Renal cortex interstitium (tissue), 11 donors: ENCODE measurements at regions not wholly inside any gene's neighbourhood (a gene's known extent, or its start where the extent isn't known, plus 50 kb on each side); places are given as distances from the start of the nearest gene placed in this dataset.

ENCODE experiments used
- DNase-seq, 11 donors: peaks; one replicate each; pipeline ENCODE4 v3.0.0-alpha.2; 2013; ENCODE audit warnings: low read depth in 9 of 11, low spot score in 4 of 11; ENCODE audit errors: extremely low read depth in 1 of 11

DNA sequence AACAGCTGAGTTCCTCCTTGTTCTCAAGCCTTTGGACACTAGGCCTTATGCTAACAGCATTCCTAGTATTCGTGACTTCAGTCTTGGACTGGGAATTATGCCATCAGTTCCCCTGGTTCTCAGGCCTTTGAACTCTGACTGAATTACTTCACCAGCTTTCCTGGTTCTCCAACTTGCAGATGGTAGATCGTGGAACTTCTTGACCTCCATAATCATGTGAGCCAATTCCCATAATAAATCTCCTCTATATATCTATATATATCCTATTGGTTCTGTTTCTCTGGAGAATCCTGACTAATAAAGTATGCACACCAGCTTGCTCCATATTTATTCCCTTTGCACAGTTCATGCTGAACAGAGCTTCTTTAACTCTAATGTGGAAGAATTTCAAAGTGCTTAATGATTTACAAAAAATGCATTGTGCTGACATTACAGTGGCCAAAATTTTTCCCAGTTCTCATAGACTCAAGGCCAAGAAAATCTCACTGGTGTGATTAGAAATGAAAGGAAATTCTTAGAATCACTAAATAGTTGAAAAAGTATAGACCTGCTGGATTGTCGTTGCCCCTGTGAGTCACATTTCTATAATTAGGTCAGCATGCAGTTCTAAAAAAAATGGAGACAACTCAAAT is 462.9 kb upstream of the ADAMTS5 start:
- no peak for DNase-seq

GRCh38 chr21:27426196-27426595 is 459.3 kb upstream of the ADAMTS5 start:
- no peak for DNase-seq

DNA sequence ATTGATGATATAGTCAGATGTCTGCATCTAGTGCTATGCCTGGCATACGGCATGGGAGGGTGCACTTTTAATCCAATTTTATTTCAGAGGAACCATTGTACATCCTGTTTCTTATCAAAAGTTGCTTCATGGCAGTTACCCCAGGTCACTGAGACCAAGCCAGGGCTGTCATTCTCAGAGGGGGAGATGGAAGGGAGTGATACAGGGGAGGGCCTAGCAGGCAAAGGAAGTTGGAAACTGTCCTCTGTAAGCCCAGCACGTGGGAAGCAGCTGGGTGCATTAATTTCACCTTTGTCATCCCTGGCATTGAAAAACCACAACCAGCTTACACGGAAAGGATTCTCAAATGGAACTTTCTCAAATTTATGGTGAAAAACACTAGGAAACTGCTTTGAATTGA is 458.7 kb upstream of the ADAMTS5 start:
- DNase-seq: no peak

DNA sequence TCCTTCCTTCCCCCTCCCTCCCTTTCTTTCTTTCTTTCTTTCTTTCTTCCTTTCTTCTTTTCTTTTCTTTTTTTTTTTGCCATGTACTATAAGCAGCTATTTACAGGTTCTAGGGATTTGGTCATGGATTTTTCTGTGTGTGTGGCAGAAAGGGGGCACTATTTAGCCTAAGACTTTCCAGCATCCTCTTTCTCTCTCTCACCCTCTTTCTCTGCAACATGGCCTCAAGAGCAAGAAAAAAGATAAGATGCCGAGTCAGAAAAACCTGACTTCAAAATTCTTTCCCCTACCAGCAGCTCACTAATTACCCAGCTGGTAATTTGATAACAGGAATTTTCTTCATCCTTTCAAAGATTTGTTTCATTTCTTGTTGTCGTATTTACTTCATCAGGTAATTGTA is 458.3 kb upstream of the ADAMTS5 start:
- no peak for DNase-seq

- no peak for DNase-seq
These were observed 457.7 kb upstream of the ADAMTS5 start for GRCh38 chr21:27424601-27425000.

GRCh38 chr21:27423906-27424595 is 457.2 kb upstream of the ADAMTS5 start:
- no peak for DNase-seq

- peak in 1 of 11 donors; percentile 23 for DNase-seq
These were observed 456.1 kb upstream of the ADAMTS5 start for GRCh38 chr21:27423038-27423437.

GRCh38 chr21:27422435-27422834 is 455.5 kb upstream of the ADAMTS5 start:
- DNase-seq: no peak

- no peak for DNase-seq
These were observed 454.8 kb upstream of the ADAMTS5 start for GRCh38 chr21:27421654-27422053.

DNA sequence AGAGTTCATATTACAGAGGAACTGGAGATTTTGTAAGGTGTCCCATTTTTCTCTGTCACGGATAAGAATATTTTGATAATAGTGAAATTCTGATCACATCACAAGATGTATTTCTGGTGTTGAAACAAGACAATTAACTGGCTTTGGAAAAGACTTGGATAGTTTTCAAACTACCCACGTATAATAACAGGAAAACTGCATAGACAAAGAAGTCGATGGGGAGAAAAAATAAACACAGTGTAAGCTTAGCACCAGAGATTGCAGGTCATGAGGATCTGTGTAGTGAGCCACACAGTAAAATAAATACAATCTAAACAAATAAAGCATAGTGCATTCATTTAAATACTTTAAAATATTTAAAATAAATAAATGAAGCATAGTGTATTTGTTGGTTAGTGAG is 452.3 kb upstream of the ADAMTS5 start:
- no peak for DNase-seq

- no peak for DNase-seq
These were observed 451.5 kb upstream of the ADAMTS5 start for GRCh38 chr21:27418346-27418745.

- no peak for DNase-seq
These were observed 445.6 kb upstream of the ADAMTS5 start for GRCh38 chr21:27412530-27412929.

- no peak for DNase-seq
These were observed 441.9 kb upstream of the ADAMTS5 start for GRCh38 chr21:27408826-27409225.

DNA sequence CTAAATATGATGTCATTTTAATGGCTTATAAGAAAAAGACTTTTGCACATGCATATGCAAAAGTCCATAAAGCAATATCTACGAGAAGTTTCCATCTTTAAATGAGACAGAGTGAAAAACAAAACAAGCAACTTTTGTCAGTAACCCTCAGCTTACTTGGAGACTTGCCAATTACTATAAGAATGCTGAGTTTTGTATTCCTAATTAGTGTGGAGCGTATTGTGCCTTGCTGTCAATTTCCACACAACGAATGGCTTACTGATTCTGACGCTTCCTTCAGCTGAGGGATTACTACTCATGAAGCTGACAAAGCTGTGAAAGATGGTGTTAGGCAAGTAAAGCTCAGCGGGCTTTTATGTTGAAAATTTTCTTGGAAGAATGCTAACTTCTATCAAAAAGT is 440.4 kb upstream of the ADAMTS5 start:
- DNase-seq: no peak

GRCh38 chr21:27406300-27407009 is 439.6 kb upstream of the ADAMTS5 start:
- DNase-seq: peak in 4 of 11 donors; percentile 19 to 41 (median 38)

DNA sequence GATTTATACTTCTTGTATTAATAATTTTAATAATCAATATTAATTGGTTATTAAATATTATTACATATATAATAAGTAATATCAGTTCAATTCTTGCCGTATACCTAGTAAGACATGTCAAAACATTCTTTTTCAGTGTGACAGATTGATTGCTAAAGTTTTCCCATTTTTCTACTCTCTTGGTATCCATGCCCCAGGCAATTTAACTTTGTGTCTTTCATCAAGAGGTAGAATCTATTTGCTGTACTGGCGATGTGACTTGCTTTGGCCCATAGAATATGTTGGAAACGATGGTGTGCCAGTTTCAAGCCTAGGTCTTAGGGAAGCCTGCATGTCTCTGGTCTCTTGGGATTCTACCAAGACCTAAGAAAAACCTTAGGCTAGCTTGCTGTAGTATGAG is 436.1 kb upstream of the ADAMTS5 start:
- no peak for DNase-seq

DNA sequence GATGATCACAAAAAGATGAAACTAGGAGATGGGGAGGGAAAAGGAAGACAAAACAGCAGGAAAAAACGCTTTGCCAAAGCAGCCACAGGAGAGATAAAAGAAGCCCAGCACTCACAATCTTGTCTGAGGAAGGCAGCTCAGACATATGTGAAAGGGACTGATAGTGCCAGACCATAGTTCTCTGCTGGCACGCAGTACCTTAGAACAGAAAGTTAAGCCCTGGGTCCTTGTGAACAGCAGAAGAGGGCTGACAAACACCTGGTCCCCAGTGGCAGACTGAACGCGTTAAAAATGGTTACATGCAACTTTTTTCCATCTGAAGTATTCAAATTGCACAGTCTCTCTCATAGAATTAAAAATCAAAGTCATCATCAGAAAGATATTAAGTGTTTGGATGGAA is 433.2 kb upstream of the ADAMTS5 start:
- no peak for DNase-seq

- DNase-seq: no peak
These were observed 430.7 kb upstream of the ADAMTS5 start for GRCh38 chr21:27397578-27397977.

- DNase-seq: no peak
These were observed 426.8 kb upstream of the ADAMTS5 start for GRCh38 chr21:27393726-27394125.

DNA sequence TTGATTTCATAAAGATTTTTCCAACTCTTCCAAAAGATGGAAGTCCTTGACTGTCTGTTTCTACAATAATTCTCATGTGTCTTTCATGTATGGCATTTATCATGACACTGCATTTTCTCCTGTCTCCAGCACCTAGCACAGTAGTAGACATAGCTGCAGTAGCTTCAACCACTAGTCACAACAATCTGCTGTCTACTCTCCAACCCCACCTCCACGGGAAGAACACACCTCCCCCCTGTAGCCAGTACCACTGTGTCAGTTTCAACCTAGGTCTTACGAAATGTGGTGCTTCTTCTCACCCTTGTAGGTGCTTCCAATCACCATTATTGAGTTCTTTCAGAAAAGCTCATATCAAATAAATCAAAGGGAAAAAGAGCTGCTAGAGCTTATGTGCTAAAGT is 425.1 kb upstream of the ADAMTS5 start:
- no peak for DNase-seq
